Activated CD8-positive, alpha-beta memory T cell treated with anti-CD3 and anti-CD28 coated beads for 36 hours (primary cell): ENCODE measurements at regions not wholly inside any gene's neighbourhood (a gene's known extent, or its start where the extent isn't known, plus 50 kb on each side); places are given as distances from the start of the nearest gene placed in this dataset.

Experiments used
- CTCF ChIA-PET: fragments of 350-600 bp; sonication (Branson Sonifier 250); formaldehyde crosslinking; loops from one replicate; lab custom pipeline; 2021; ENCODE audit warnings: antibody characterized with exemption; lab: Charles Lee
- POLR2A ChIA-PET: fragments of 350-600 bp; sonication (Branson Sonifier 250); formaldehyde crosslinking; loops from one replicate; lab custom pipeline; 2021; ENCODE audit warnings: antibody characterized with exemption; lab: Charles Lee

DNA sequence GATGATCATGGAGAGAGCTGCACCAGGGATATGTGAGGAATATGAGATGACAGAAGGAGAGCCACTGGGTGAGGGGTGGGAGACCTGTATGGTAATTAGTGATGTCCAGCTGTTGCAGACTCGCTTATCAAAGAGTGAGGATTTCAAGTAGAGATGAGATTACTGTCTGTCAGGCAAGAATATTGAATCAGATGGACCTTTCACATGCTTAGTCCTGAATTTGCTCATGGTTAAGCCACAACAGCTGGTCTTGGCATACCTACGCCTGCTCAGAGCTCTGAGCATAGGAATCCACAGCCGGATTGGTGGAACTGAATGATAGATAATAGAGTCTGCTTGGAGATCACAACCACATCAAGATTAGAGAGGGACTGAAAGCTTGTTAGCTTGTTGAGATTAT, 115.2 kb upstream of the ARHGAP5 start:
- CTCF ChIA-PET: no interaction called here

GRCh38 chr14:31962920-31963319, 114.2 kb upstream of the ARHGAP5 start:
- ChIA-PET POLR2A (no interaction called here), CTCF (no interaction called here)

More for the DNA sequence above, 115.2 kb upstream of the ARHGAP5 start:
- POLR2A ChIA-PET: no interaction called here

GRCh38 chr14:31963587-31963986, 113.5 kb upstream of the ARHGAP5 start:
- ChIA-PET POLR2A (no interaction called here), CTCF (no interaction called here)

- POLR2A ChIA-PET: no interaction called here
- CTCF ChIA-PET: no interaction called here
These were observed 112.6 kb upstream of the ARHGAP5 start for GRCh38 chr14:31964490-31964889.

DNA sequence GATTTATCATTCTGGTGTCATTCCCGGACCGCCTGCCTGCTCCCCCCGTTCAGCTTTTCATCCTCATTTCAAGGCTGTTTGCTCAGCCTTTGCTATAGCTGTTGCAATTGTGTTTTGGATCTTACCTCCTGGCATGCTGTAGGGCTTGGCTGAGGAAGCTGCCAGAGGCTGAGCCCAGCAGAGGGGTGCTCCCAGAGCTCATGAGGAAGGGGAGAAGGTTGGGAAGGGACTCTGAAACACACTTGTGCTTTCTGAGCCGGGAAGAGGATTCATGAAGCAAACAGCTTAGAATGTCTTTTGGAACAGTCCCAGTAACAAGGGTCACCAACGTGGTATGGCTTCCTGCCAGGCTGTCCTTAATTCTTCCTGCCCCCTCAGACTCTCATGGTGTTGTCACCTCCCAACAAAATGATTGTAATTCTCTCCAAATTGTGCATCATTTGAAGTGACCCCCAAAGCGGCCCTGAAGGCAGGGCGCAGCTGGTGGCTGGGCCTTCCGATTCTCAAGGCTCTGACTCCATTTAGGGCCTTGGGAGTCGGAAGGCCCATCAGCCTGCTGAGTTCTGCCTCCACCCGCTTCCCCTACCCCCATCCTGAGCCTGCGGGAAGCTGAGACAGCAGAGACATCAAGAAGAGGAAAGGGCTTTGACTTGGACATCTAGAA, 111.9 kb upstream of the ARHGAP5 start:
- CTCF ChIA-PET: no interaction called here

GRCh38 chr14:31965735-31966598, 111.1 kb upstream of the ARHGAP5 start:
- CTCF ChIA-PET: interaction anchor here (1.1 kb wide), 1 partner anchor 285 kb away, joined by 3 read pairs; no protein-coding TSS in a partner anchor
- POLR2A ChIA-PET: no interaction called here

More for the DNA sequence above, 111.9 kb upstream of the ARHGAP5 start:
- POLR2A ChIA-PET: no interaction called here

GRCh38 chr14:31966896-31967668, 110.0 kb upstream of the ARHGAP5 start:
- ChIA-PET CTCF (interaction anchor here (1.1 kb wide), 1 partner anchor 284 kb away, joined by 3 read pairs; no protein-coding TSS in a partner anchor), POLR2A (no interaction called here)

- CTCF ChIA-PET: no interaction called here
- POLR2A ChIA-PET: no interaction called here
These were observed 109.5 kb upstream of the ARHGAP5 start for GRCh38 chr14:31967669-31967975.

- POLR2A ChIA-PET: no interaction called here
- CTCF ChIA-PET: no interaction called here
These were observed 108.8 kb upstream of the ARHGAP5 start for GRCh38 chr14:31968107-31968810.

DNA sequence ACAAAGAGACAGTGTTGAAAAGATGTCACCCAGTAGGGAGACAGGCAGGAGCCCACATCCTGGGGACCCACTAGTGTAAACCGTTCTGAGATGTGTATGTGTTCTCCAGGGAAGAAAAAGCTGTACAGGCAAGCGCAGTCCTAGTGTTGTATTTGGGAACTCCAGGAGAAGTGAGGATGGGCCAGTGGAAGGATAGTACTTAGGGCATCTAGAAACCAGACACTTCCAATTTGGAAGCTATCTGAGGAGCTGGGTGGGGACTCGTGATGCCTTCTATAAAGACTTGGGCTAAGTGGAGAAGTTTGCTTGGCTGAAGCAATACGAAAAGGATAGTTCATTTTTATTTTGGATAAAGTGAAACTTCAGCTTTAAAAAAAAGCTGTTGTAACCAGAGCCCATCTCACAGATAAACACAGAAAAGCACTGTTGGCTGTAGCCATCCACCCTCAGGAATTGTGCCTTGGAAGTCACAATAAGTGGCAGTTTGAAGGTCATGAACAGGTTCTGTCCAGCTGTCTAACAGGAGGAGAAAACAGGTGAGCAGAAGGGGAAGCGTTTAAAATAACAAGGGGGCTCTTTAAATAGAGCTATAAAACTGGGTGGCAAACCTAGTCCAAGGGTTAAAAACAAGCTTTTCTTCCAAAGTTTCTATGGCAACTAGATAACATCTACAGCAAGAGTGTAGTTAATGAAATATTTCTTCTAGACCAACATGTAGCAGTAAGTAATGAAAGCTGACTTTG, 108.0 kb upstream of the ARHGAP5 start:
- ChIA-PET CTCF (no interaction called here), POLR2A (no interaction called here)

GRCh38 chr14:31969699-31970240, 107.3 kb upstream of the ARHGAP5 start:
- POLR2A ChIA-PET: no interaction called here
- CTCF ChIA-PET: no interaction called here

- POLR2A ChIA-PET: no interaction called here
- CTCF ChIA-PET: no interaction called here
These were observed 106.4 kb upstream of the ARHGAP5 start for GRCh38 chr14:31970744-31971143.

DNA sequence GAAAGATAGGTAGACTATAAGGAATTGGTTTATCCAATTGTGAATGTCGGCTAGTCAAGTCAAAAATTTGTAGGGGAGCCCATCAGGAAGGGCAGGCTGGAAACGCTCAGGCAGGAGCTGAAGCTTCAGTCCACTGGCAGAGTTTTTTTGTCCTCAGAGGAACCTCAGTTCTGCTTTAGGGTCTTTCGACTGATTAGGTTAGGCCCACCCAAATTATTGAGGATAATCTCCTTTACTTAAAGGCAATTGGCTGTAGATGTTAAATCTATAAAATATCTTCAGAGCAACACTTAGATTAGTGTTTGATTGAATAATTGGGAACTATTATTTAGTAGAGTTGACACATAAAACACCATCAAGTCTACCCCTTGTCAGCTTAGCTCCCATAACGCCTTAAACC, 105.5 kb upstream of the ARHGAP5 start:
- CTCF ChIA-PET: no interaction called here
- POLR2A ChIA-PET: no interaction called here

GRCh38 chr14:31977001-31977556, 100.0 kb upstream of the ARHGAP5 start:
- ChIA-PET CTCF (no interaction called here), POLR2A (no interaction called here)

- ChIA-PET POLR2A (no interaction called here), CTCF (no interaction called here)
These were observed 98.7 kb upstream of the ARHGAP5 start for GRCh38 chr14:31978423-31978822.

- CTCF ChIA-PET: no interaction called here
- POLR2A ChIA-PET: no interaction called here
These were observed 94.5 kb upstream of the ARHGAP5 start for GRCh38 chr14:31982642-31983041.

GRCh38 chr14:31986405-31986804, 90.7 kb upstream of the ARHGAP5 start:
- CTCF ChIA-PET: no interaction called here
- POLR2A ChIA-PET: no interaction called here

- ChIA-PET POLR2A (no interaction called here), CTCF (no interaction called here)
These were observed 89.4 kb upstream of the ARHGAP5 start for GRCh38 chr14:31987721-31988120.
